ENCODE measurements at regions not wholly inside any gene's neighbourhood (a gene's known extent, or its start where the extent isn't known, plus 50 kb on each side); places are given as distances from the start of the nearest gene placed in this dataset.

- TF ChIP-seq CTCF (IDR thresholded peaks at IDR 0.05) (no peak), POLR2A (IDR thresholded peaks at IDR 0.05) (no peak)
Measured at GRCh38 chr11:111155021-111155420, 90.5 kb upstream of the POU2AF2 start.

All from testis (tissue), 2 donors.